ENCODE measurements at regions not wholly inside any gene's neighbourhood (a gene's known extent, or its start where the extent isn't known, plus 50 kb on each side); places are given as distances from the start of the nearest gene placed in this dataset.

DNA sequence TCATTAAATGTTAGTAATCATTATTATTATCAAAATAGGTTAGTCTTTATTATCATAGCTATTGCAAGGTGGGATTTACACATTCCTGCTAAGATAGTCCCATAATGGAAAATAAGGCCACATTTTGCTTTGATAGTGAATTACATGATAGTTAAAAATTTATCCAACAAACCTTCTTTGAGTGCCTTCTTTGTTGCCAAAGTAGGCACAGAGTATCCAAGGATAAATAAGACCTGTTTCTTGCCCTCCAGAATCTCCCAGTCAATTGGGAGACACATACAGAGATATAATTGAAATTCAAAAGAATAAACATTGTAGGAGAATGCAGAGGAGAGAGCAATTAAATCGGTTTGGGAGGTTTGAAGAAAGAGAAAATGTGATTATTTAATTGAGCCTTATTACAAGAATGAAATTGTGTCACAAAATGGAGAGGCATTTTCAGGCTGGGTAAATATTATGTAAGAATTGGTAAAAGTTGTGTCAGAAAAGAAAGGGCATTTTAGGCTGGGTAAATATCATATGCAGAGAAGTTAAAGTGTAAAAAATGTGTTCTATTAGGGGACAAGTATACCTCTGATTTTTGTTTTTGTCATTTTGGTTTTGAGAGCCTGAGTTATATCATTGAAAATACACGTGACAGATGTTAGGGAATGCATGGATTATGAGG is 189.3 kb downstream of the POU4F1 start:
- H3K4me2 ChIP-seq (ENCODE audit: extremely low read depth, insufficient read depth, low read length) = no peak overlapping the region
- H3K4me3 ChIP-seq (replicated peaks in 1 of 4; ENCODE audit: control extremely low read depth in 1 of 4, insufficient read depth in 1 of 4, low read depth in 3 of 4, low read length in 4 of 4) = no peak overlapping the region
- no peaks in the 10 kb centered on the region for H4K20me1 ChIP-seq (ENCODE audit: control insufficient read depth, extremely low read depth, insufficient read depth, low read length)
- no peak for TF ChIP-seq CTCF (conservative IDR thresholded peaks at IDR 0.05 in 1 of 2, IDR thresholded peaks at IDR 0.05 in 1 of 2; ENCODE audit: low read depth in 1 of 2, low read length in 2 of 2)
- TF ChIP-seq EZH2 (IDR thresholded peaks at IDR 0.05; ENCODE audit: low read length, missing control alignments) = no peak
- H3K79me2 ChIP-seq (ENCODE audit: control insufficient read depth, insufficient read depth, low read length) = no peaks in the 10 kb centered on the region
- H3K9me3 ChIP-seq (ENCODE audit: control insufficient read depth, insufficient read depth, low read depth, low read length) = no peaks in the 10 kb centered on the region
- H3K4me1 ChIP-seq (ENCODE audit: control insufficient read depth, extremely low read depth, insufficient read depth, low read length) = no peaks in the 10 kb centered on the region
- no peaks in the 10 kb centered on the region for H3K36me3 ChIP-seq (ENCODE audit: control insufficient read depth, insufficient read depth, low read length)
- H3K9ac ChIP-seq (ENCODE audit: insufficient read depth, low read length) = no peak overlapping the region
- no peak for DNase-seq (ENCODE audit: low read depth in 2 of 2)
- no peaks in the 10 kb centered on the region for H3K27me3 ChIP-seq (ENCODE audit: control insufficient read depth, insufficient read depth, low read length)
- H2AFZ ChIP-seq (ENCODE audit: low read length) = no peak overlapping the region
- no peak overlapping the region for H3K27ac ChIP-seq (ENCODE audit: insufficient read depth, low read length)

- no peak for DNase-seq (ENCODE audit: low read depth in 2 of 2)
- H3K9me3 ChIP-seq (ENCODE audit: control insufficient read depth, insufficient read depth, low read depth, low read length) = no peaks in the 10 kb centered on the region
- no peak for TF ChIP-seq EZH2 (IDR thresholded peaks at IDR 0.05; ENCODE audit: low read length, missing control alignments)
- TF ChIP-seq CTCF (conservative IDR thresholded peaks at IDR 0.05 in 1 of 2, IDR thresholded peaks at IDR 0.05 in 1 of 2; ENCODE audit: low read depth in 1 of 2, low read length in 2 of 2) = no peak
- H2AFZ ChIP-seq (ENCODE audit: low read length) = no peak overlapping the region
- H3K9ac ChIP-seq (ENCODE audit: insufficient read depth, low read length) = no peak overlapping the region
- H3K36me3 ChIP-seq (ENCODE audit: control insufficient read depth, insufficient read depth, low read length) = no peaks in the 10 kb centered on the region
- no peaks in the 10 kb centered on the region for H3K27me3 ChIP-seq (ENCODE audit: control insufficient read depth, insufficient read depth, low read length)
- H3K4me1 ChIP-seq (ENCODE audit: control insufficient read depth, extremely low read depth, insufficient read depth, low read length) = no peaks in the 10 kb centered on the region
- H4K20me1 ChIP-seq (ENCODE audit: control insufficient read depth, extremely low read depth, insufficient read depth, low read length) = no peaks in the 10 kb centered on the region
- H3K4me2 ChIP-seq (ENCODE audit: extremely low read depth, insufficient read depth, low read length) = no peak overlapping the region
- H3K27ac ChIP-seq (ENCODE audit: insufficient read depth, low read length) = no peak overlapping the region
- no peaks in the 10 kb centered on the region for H3K79me2 ChIP-seq (ENCODE audit: control insufficient read depth, insufficient read depth, low read length)
- H3K4me3 ChIP-seq (replicated peaks in 1 of 4; ENCODE audit: control extremely low read depth in 1 of 4, insufficient read depth in 1 of 4, low read depth in 3 of 4, low read length in 4 of 4) = no peak overlapping the region
These were observed 192.5 kb downstream of the POU4F1 start for GRCh38 chr13:78410847-78411246.

DNA sequence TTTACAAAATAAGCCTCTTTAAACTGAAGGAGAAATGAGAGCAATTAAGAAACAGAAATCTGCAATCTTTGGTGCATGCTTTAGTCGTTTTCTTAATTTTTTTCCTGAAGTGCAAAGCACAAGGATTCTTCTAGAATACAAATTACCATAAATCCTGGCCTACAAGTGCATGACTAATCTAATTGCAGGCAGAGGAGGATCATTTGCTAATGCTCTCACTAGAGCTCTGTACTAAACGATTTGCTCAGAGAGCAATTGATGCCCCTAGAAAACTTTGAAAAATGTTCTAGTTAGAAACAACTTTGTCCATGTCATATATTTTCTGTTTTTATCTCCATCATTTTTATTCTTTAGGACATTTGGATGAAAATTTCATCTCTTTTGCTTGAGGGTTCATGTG is 193.2 kb downstream of the POU4F1 start:
- Histone ChIP-seq H4K20me1 (ENCODE audit: control insufficient read depth, extremely low read depth, insufficient read depth, low read length) (no peaks in the 10 kb centered on the region), H3K4me1 (ENCODE audit: control insufficient read depth, extremely low read depth, insufficient read depth, low read length) (no peaks in the 10 kb centered on the region), H3K9ac (ENCODE audit: insufficient read depth, low read length) (no peak overlapping the region), H3K79me2 (ENCODE audit: control insufficient read depth, insufficient read depth, low read length) (no peaks in the 10 kb centered on the region), H3K9me3 (ENCODE audit: control insufficient read depth, insufficient read depth, low read depth, low read length) (no peaks in the 10 kb centered on the region), H3K27ac (ENCODE audit: insufficient read depth, low read length) (no peak overlapping the region), H3K4me3 (replicated peaks in 1 of 4; ENCODE audit: control extremely low read depth in 1 of 4, insufficient read depth in 1 of 4, low read depth in 3 of 4, low read length in 4 of 4) (no peak overlapping the region), H3K4me2 (ENCODE audit: extremely low read depth, insufficient read depth, low read length) (no peak overlapping the region), H3K36me3 (ENCODE audit: control insufficient read depth, insufficient read depth, low read length) (no peaks in the 10 kb centered on the region), H3K27me3 (ENCODE audit: control insufficient read depth, insufficient read depth, low read length) (no peaks in the 10 kb centered on the region), H2AFZ (ENCODE audit: low read length) (no peak overlapping the region)
- DNase-seq (ENCODE audit: low read depth in 2 of 2) = no peak
- no peak for TF ChIP-seq EZH2 (IDR thresholded peaks at IDR 0.05; ENCODE audit: low read length, missing control alignments)
- no peak for TF ChIP-seq CTCF (conservative IDR thresholded peaks at IDR 0.05 in 1 of 2, IDR thresholded peaks at IDR 0.05 in 1 of 2; ENCODE audit: low read depth in 1 of 2, low read length in 2 of 2)

Data from fibroblast of lung (primary cell).